Activated naive CD8-positive, alpha-beta T cell (primary cell): ENCODE measurements at regions not wholly inside any gene's neighbourhood (a gene's known extent, or its start where the extent isn't known, plus 50 kb on each side); places are given as distances from the start of the nearest gene placed in this dataset.

Experiments
- H3K27ac Mint-ChIP-seq: one replicate; pipeline ENCODE4 v1.8.0; 2021; ENCODE audit warnings: mixed read lengths
- H3K27me3 Mint-ChIP-seq: one replicate; pipeline ENCODE4 v1.8.0; 2021; ENCODE audit warnings: mixed read lengths
- H3K36me3 Mint-ChIP-seq: one replicate; pipeline ENCODE4 v1.8.0; 2021; ENCODE audit warnings: mixed read lengths
- H3K4me1 Mint-ChIP-seq: one replicate; pipeline ENCODE4 v1.8.0; 2021; ENCODE audit warnings: low read depth, mixed read lengths
- H3K4me3 Mint-ChIP-seq: one replicate; pipeline ENCODE4 v1.8.0; 2021; ENCODE audit warnings: mild to moderate bottlenecking, mixed read lengths
- H3K9me3 Mint-ChIP-seq: one replicate; pipeline ENCODE4 v1.8.0; 2021; ENCODE audit warnings: low read depth, mixed read lengths

- no peaks in the 10 kb centered on the region for H3K36me3 Mint-ChIP-seq
- no peaks in the 10 kb centered on the region for H3K4me1 Mint-ChIP-seq
- no peak overlapping the region for H3K4me3 Mint-ChIP-seq
- no peak overlapping the region for H3K27ac Mint-ChIP-seq
- H3K27me3 Mint-ChIP-seq, result no peaks in the 10 kb centered on the region
- H3K9me3 Mint-ChIP-seq, result no peaks in the 10 kb centered on the region
Observed at GRCh38 chr9:87433853-87434252, 63.8 kb upstream of the DAPK1 start.

- Mint-ChIP-seq H3K4me1 (no peaks in the 10 kb centered on the region), H3K27me3 (no peaks in the 10 kb centered on the region), H3K36me3 (no peaks in the 10 kb centered on the region), H3K4me3 (no peak overlapping the region), H3K9me3 (no peaks in the 10 kb centered on the region), H3K27ac (no peak overlapping the region)
Observed at GRCh38 chr9:87434366-87434765, 63.3 kb upstream of the DAPK1 start.

- H3K9me3 Mint-ChIP-seq, result no peaks in the 10 kb centered on the region
- H3K4me3 Mint-ChIP-seq, result no peak overlapping the region
- no peaks in the 10 kb centered on the region for H3K4me1 Mint-ChIP-seq
- H3K36me3 Mint-ChIP-seq, result no peaks in the 10 kb centered on the region
- no peak overlapping the region for H3K27ac Mint-ChIP-seq
- H3K27me3 Mint-ChIP-seq, result no peaks in the 10 kb centered on the region
Observed at GRCh38 chr9:87435189-87435880, 62.3 kb upstream of the DAPK1 start.

DNA sequence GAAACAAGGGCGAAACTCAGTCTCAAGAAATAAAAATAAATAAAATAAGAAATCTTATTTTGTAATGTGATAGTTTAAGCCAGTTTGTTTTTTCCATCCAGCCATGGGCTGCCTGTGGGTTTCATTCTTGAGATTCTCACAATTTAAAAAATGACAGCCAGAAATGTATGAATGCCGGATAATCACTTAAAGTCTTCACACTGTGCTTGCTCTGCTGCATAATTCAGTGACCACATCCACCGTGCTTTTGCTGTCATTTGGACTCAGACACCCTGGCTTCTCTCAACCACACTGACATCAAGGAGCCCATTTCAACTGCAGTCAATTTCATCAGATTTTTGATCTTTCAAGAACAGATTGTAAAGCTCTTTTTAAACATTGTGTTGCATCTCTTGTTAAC is 61.0 kb upstream of the DAPK1 start:
- Mint-ChIP-seq H3K27me3 (no peaks in the 10 kb centered on the region), H3K4me1 (no peaks in the 10 kb centered on the region), H3K9me3 (no peaks in the 10 kb centered on the region), H3K4me3 (no peak overlapping the region), H3K27ac (no peak overlapping the region), H3K36me3 (no peaks in the 10 kb centered on the region)

- Mint-ChIP-seq H3K9me3 (no peaks in the 10 kb centered on the region), H3K27me3 (no peaks in the 10 kb centered on the region), H3K27ac (no peak overlapping the region), H3K4me3 (no peak overlapping the region), H3K4me1 (no peaks in the 10 kb centered on the region), H3K36me3 (no peaks in the 10 kb centered on the region)
Observed at GRCh38 chr9:87437966-87438365, 59.7 kb upstream of the DAPK1 start.

DNA sequence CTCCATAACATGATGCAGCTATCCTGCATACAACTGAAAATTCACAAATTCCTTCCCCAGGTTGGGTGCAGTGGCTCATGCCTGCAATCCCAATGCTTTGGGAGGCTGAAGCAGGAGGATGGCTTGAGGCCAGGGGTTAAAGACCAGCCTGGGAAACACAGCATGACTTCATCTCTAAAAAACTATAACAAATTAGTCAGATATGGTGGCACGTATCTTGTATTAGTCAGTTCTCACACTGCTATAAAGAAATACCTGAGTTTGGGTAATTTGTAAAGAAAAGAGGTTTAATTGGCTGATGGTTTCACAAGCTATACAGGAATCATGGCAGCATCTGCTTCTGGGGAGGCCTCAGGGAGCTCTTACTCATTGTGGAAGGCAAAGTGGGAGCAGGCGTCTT is 56.4 kb upstream of the DAPK1 start:
- Mint-ChIP-seq H3K27me3 (no peaks in the 10 kb centered on the region), H3K27ac (no peak overlapping the region), H3K4me3 (no peak overlapping the region), H3K36me3 (no peaks in the 10 kb centered on the region), H3K9me3 (no peaks in the 10 kb centered on the region), H3K4me1 (no peaks in the 10 kb centered on the region)

DNA sequence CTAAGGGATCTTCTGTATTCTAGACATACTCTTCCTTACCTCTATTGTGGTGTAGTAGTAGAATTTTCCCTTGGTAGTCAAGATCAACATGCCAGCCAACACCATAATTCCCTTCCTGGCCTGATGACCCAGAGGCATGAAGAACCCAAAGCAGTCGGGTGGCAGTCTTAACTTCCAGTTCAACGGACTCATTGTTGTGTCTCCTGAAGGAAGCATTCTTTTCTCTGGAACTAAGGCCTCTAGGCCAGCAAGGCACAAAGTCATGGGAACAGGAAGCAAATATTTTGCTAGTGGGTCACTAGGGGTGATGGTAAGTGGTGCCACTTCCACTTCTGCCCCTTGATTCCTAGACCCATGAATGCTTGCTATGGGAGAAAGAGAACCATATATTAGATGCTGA is 55.2 kb upstream of the DAPK1 start:
- Mint-ChIP-seq H3K27me3 (no peaks in the 10 kb centered on the region), H3K4me3 (no peak overlapping the region), H3K9me3 (no peaks in the 10 kb centered on the region), H3K27ac (no peak overlapping the region), H3K36me3 (no peaks in the 10 kb centered on the region), H3K4me1 (peaks cover 2% of the 10 kb centered on the region)

DNA sequence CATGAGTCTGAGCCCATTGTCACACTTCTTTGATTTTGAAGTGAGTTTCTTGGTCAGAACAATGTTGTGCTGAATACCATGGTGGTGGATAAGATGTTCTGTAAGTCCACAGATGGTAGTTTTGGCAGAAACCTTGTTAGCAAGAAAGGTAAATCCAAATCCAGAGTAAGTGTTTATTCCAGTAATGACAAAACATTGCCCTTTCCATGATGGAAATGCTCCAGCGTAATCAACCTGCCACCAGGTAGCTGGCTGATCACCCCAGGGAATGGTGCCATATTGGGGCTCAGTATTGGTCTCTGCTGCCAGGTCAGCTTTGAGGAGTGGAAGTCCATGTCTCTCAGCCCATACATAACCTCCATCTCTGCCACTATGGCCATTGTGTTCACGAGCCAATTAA is 54.7 kb upstream of the DAPK1 start:
- H3K9me3 Mint-ChIP-seq, result no peaks in the 10 kb centered on the region
- no peak overlapping the region for H3K4me3 Mint-ChIP-seq
- no peaks in the 10 kb centered on the region for H3K36me3 Mint-ChIP-seq
- H3K27me3 Mint-ChIP-seq, result no peaks in the 10 kb centered on the region
- H3K4me1 Mint-ChIP-seq, result peaks cover 2% of the 10 kb centered on the region
- no peak overlapping the region for H3K27ac Mint-ChIP-seq

- no peaks in the 10 kb centered on the region for H3K36me3 Mint-ChIP-seq
- H3K9me3 Mint-ChIP-seq, result no peaks in the 10 kb centered on the region
- H3K4me3 Mint-ChIP-seq, result no peak overlapping the region
- no peaks in the 10 kb centered on the region for H3K27me3 Mint-ChIP-seq
- H3K4me1 Mint-ChIP-seq, result peaks cover 2% of the 10 kb centered on the region
- H3K27ac Mint-ChIP-seq, result no peak overlapping the region
Observed at GRCh38 chr9:87443461-87443860, 54.2 kb upstream of the DAPK1 start.

DNA sequence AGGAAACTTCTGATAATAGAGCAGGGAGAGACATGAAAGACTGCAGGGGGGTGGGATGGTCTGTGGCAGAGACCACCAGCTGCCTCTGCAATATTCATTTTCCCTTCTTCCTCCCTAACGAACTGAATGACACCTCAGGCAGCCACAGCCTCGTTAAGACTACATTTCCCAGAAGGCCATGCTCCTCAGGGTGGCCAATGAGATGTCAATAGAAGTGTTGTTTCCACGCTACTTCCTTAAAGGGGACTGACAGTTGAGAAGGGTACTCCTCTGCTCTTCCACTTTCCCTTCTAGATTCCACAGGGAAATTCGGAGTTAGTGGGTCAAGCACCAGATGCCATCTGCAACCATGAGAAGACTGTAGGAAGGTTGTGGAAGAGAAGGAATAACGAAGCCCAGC is 52.0 kb upstream of the DAPK1 start:
- peaks cover 2% of the 10 kb centered on the region for H3K4me1 Mint-ChIP-seq
- H3K27me3 Mint-ChIP-seq, result no peaks in the 10 kb centered on the region
- H3K27ac Mint-ChIP-seq, result no peak overlapping the region
- no peak overlapping the region for H3K4me3 Mint-ChIP-seq
- H3K36me3 Mint-ChIP-seq, result no peaks in the 10 kb centered on the region
- H3K9me3 Mint-ChIP-seq, result no peaks in the 10 kb centered on the region

- no peak overlapping the region for H3K4me3 Mint-ChIP-seq
- H3K36me3 Mint-ChIP-seq, result no peaks in the 10 kb centered on the region
- H3K27ac Mint-ChIP-seq, result no peak overlapping the region
- peaks cover 2% of the 10 kb centered on the region for H3K4me1 Mint-ChIP-seq
- no peaks in the 10 kb centered on the region for H3K9me3 Mint-ChIP-seq
- H3K27me3 Mint-ChIP-seq, result no peaks in the 10 kb centered on the region
Observed at GRCh38 chr9:87446527-87446926, 51.1 kb upstream of the DAPK1 start.

DNA sequence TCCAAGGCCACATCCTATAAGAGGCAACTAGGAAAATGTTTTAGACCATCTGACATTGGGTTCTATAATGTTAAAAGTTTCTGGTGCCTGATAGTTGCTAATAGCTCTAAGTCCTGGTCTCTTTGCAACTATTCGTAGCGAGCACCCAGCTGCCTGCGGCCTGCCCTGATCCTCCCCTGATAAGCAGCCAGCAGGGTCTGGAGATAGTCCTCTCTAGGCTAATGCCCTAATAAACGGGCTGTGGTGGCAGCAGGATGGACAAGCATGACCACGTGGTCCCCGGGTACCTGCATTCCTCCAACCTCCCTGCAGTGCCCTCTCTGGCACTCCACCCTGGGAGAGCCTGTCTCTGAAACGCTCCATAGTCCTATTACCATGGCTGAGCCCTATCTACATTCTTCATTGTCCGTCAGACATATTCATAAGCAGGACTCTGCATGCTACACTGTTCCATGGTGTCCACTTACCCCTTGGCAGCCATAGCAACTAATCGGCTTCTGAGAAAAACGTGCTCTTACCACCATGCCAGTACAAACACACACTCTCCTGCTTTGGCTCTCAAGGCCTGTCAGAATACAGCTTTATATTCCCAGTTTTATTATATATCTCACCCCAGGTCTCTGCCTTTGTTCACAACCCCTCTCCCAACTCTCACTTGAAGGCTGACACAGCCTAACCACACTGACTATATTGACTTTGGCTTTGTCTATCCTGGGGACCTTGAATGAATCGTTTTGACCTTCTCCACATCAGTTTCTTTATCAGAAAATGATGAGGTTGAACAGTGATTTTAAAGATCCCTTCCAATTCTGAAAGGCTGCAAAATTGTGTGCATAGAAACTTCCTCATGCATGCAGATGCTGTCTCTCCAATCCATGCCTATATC is 49.9 kb upstream of the DAPK1 start:
- Mint-ChIP-seq H3K4me3 (no peak overlapping the region), H3K27ac (no peak overlapping the region), H3K4me1 (peaks cover 2% of the 10 kb centered on the region), H3K36me3 (no peaks in the 10 kb centered on the region), H3K27me3 (no peaks in the 10 kb centered on the region), H3K9me3 (no peaks in the 10 kb centered on the region)
